GM18520 (cell line): ENCODE measurements at regions not wholly inside any gene's neighbourhood (a gene's known extent, or its start where the extent isn't known, plus 50 kb on each side); places are given as distances from the start of the nearest gene placed in this dataset.

Experiments used
- ATAC-seq: cut with Tn5 transposase; IDR thresholded peaks from one replicate; pipeline ENCODE4 v1.9.1; 2021; ENCODE audit not compliant: unreplicated experiment

DNA sequence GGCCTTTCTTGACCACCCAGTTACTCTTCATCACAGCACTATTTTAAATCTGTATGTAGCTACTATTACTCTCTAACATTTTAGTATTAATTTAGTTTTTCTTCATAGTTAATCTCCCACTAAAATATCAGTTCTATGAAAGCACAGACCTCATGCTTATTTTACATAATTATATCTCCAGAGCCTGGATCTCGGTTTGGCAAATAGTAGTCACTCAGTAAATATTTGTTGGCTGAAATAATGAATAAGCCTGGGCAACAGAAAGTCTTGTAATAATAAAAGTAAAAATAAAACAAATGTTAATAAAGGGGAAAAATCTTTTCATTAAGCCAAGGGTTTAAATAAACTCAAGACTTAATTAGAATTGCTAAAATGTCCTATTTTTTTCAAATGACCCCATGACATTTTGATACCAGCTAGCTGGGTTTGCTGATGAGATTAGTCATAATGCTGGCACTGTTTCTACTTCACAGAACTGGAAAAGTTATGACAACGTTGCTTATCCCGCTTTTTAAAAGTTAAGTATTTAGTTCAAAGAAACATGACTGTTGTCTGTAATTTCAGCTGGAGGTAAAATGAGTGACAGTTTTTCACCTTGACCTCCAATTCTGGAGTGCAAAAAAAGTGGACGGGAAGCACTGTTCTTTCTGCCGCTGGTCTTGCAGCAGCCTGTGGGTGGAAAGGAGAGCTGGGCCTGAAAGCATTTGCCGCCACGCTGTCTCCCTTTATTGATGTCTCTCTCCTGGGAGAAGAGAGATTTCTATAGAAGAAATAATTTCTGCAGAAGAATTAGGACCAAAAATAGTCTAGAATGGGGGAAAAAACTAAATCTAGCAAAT lies 85.2 kb upstream of the SPATA13 start:
- ATAC-seq = no peak

- ATAC-seq = no peak
Measured at GRCh38 chr13:24076109-24076508, 84.4 kb upstream of the SPATA13 start.

GRCh38 chr13:24076636-24077035 lies 83.9 kb upstream of the SPATA13 start:
- no peak for ATAC-seq

GRCh38 chr13:24080134-24080533 lies 80.4 kb upstream of the SPATA13 start:
- no peak for ATAC-seq

DNA sequence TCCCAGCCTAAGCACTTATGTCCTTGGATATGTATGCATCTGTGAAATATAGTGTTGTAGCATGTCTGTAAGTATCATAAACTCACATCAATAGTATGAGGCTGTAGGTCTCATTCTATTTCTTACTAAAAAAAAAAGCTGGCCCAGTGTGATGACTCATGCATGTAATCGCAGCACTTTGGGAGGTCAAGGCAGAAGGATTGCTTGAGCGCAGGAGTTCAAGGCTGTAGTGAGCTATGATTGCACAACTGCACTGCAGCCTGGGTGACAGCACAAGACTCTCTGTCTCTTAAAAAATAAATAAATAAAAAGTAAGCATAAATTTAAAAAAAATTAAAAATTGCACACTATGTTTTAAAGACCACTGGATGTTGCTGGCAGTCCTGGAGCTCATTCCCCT lies 79.1 kb upstream of the SPATA13 start:
- ATAC-seq = no peak

DNA sequence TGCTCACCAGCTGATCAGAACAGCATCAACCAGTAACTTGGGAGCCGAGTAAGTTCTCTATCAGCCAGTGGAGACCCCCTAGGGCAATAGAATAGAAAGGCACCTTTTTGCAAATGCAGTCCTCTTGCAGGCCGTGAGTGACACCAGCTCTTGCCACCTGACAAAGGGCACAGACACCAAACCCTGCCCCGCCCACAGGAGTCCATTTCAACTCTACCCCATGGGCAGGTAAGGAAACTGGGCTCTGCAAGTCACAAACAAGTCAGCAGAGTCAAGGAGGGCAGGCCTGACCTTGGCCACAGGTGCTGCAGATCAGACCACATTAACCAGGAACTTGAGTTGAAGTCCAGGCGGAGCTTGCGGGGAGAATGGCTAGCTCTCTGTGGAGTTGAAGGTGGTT lies 77.4 kb upstream of the SPATA13 start:
- ATAC-seq = no peak

DNA sequence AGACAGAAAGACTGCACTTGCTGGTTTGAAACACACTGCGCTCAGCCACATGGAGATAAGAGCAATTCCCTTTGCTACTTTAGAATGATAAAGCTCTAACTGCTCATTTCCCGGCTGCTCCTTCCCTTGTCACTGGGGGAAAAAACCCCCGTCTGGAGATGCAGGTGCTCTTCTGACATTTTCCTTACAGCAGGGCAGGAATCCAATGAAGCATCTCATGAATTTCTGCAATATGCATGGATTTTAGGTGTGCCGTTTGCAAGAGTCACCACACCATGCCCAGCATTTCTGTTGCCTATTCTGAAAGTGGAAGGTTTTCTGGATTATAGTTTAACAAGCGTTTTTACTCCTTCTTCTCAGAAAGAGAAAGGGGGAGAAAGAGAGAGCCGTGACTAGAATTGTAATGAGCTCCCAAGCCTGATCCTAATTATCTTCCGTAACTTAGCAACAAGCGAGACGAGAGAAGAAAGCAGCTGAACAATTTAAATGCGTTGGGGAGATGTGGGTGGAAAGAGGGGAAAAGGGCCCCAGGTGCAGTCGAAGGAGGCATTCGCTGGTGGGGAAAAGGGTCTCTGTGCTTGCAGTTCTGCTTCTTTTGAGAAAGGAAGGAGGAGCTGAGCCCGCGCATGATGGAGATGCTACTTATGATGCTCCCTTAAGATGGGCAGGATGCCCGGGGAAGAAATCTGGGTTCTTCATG lies 76.6 kb upstream of the SPATA13 start:
- no peak for ATAC-seq

GRCh38 chr13:24085662-24086061 lies 74.9 kb upstream of the SPATA13 start:
- no peak for ATAC-seq

GRCh38 chr13:24086642-24087041 lies 73.9 kb upstream of the SPATA13 start:
- ATAC-seq = no peak

GRCh38 chr13:24087605-24088225 lies 72.8 kb upstream of the SPATA13 start:
- no peak for ATAC-seq

- no peak for ATAC-seq
Measured at GRCh38 chr13:24090049-24090448, 70.5 kb upstream of the SPATA13 start.

DNA sequence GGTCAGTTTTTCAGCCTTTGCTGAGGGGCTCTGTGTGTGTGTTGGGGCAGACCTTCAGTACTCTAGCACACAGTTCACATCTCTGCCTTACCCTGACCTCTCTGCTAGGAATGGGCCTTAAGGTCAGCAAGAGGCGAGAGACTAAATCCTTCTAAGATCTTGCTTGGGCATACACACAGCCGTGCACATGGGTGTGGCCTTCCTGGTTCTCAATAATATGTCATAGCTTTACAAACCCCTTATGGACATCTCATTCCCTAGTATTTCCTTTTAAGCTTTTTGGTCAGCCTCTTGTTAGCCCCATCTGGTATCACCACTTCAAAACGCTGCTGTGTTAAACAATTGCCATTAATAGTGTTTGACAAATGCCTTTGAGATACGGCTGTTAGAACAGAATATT lies 69.4 kb upstream of the SPATA13 start:
- no peak for ATAC-seq

GRCh38 chr13:24092108-24092507 lies 68.4 kb upstream of the SPATA13 start:
- ATAC-seq = no peak

- no peak for ATAC-seq
Measured at GRCh38 chr13:24093047-24093446, 67.5 kb upstream of the SPATA13 start.

GRCh38 chr13:24096659-24097058 lies 63.9 kb upstream of the SPATA13 start:
- no peak for ATAC-seq

- ATAC-seq = peak; percentile 74
Measured at GRCh38 chr13:24097064-24097463, 63.5 kb upstream of the SPATA13 start.

DNA sequence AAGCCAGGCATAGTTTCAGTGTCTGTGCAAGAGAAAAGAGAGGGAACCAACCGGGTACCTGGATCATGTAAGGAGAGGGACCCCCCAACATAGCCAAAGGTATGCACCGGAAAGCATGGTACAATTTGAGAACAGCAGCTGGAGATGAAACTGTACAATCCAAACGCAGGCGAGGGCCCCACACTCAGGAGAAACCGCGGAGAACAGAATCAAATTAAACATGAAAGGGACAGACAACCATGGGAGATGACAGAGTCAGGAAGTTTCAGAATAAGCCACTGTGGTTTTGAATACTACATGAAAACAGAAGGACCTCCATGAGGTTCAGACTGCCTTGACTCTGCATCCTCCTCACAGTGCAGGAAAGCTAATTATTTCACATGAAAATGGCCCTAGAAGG lies 62.9 kb upstream of the SPATA13 start:
- ATAC-seq = no peak

DNA sequence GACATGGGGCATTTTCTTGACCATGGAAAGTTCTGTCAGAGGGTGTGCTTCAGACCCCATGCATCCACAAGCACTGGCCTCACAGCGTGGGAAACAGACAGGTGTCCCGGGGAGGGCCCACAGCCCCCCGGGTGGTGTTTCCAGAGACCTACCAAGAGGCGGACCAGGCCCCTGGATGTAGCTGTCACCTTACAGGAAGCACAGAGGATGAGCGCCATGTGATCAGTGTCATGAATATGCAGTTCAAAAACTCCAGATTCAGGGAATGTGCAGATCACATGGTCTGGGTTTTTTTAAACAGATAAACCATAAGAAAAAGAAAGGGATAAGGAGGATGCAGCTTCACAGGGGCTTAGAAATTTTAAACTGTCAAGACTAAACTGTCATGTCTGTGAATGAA lies 61.0 kb upstream of the SPATA13 start:
- no peak for ATAC-seq

- no peak for ATAC-seq
Measured at GRCh38 chr13:24100188-24100587, 60.3 kb upstream of the SPATA13 start.

- no peak for ATAC-seq
Measured at GRCh38 chr13:24103782-24104372, 56.6 kb upstream of the SPATA13 start.

GRCh38 chr13:24104723-24105122 lies 55.8 kb upstream of the SPATA13 start:
- ATAC-seq = no peak

DNA sequence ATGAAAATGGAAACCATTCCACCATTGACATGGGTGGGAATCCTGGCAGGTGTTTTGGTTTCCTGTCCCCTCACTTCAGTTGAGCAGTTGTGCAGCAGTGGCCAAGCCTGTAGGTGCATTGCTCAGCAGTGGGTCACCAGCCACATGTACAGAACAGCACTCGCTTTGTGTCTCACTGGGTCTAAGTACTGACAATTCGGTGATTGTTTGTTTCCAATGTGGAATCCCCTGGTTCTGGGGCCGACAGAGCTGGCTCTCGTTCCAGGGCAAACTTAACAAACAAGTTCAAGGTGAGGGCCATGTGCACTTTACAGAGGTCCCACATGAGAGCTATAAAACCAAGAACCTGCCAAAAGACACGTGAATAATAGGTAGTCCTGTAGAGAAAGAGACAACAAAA lies 54.1 kb upstream of the SPATA13 start:
- no peak for ATAC-seq
